HEK293T (cell line): ENCODE measurements at regions not wholly inside any gene's neighbourhood (a gene's known extent, or its start where the extent isn't known, plus 50 kb on each side); places are given as distances from the start of the nearest gene placed in this dataset.

ENCODE experiments used
- ARNT ChIP-seq: fragments of 450-650 bp; IDR thresholded peaks from 2 replicates; pipeline ENCODE4 v1.6.1; 2017; ENCODE audit warnings: mild to moderate bottlenecking
- BHLHE40 ChIP-seq: fragments of 450-650 bp; IDR thresholded peaks from 2 replicates; pipeline ENCODE4 v1.6.1; 2016; ENCODE audit warnings: mild to moderate bottlenecking, moderate library complexity, borderline replicate concordance
- ELF4 ChIP-seq: fragments of 450-650 bp; IDR thresholded peaks from 2 replicates; pipeline ENCODE4 v1.6.1; 2017; ENCODE audit warnings: antibody characterized with exemption
- FOXK2 ChIP-seq: fragments of 450-650 bp; IDR thresholded peaks from 2 replicates; pipeline ENCODE4 v1.6.1; 2016; ENCODE audit warnings: mild to moderate bottlenecking
- FOXM1 ChIP-seq: fragments of 450-650 bp; IDR thresholded peaks from 2 replicates; pipeline ENCODE4 v1.6.1; 2017; ENCODE audit warnings: mild to moderate bottlenecking, borderline replicate concordance
- L3MBTL2 ChIP-seq: fragments of 450-650 bp; conservative IDR thresholded peaks from 2 replicates; pipeline ENCODE4 v1.6.1; 2016; ENCODE audit warnings: mild to moderate bottlenecking
- NFRKB ChIP-seq: fragments of 450-650 bp; IDR thresholded peaks from 2 replicates; pipeline ENCODE4 v1.6.1; 2016; ENCODE audit warnings: mild to moderate bottlenecking, moderate library complexity
- SP1 ChIP-seq: fragments of 450-650 bp; IDR thresholded peaks from 2 replicates; pipeline ENCODE4 v1.6.1; 2017
- SUZ12 ChIP-seq: fragments of 450-650 bp; IDR thresholded peaks from 2 replicates; pipeline ENCODE4 v1.6.1; 2016; ENCODE audit warnings: mild to moderate bottlenecking
- TARDBP ChIP-seq: fragments of 450-650 bp; IDR thresholded peaks from 2 replicates; pipeline ENCODE4 v1.6.1; 2016
- ZNF384 ChIP-seq: fragments of 450-650 bp; IDR thresholded peaks from 2 replicates; pipeline ENCODE4 v1.6.1; 2016
- TF ChIP-seq, protein P1 (sequence below): fragments of 450-650 bp; IDR thresholded peaks from 2 replicates; pipeline ENCODE4 v1.6.1; 2016

DNA sequence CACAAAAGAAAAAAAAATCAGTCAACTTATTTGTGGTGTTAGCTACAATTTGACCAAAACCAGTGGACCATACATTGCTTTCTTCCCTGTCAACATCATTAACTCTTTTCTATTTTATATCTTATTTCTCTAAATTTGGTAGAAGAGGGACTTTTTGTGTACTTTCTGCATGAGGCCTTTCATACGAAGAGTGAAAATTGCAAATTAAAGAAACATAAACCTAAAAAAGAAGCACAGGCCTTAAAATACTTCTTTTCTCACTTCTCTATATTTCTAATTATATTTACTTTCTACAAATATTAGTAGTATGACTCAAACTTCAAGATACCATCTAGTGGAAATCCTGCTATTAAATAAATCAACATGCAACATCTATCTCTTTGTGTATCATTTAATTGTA is 1073.4 kb upstream of the ZEB2 start:
- no peak for TF ChIP-seq ELF4
- TF ChIP-seq SP1: no peak
- TF ChIP-seq, protein P1, sequence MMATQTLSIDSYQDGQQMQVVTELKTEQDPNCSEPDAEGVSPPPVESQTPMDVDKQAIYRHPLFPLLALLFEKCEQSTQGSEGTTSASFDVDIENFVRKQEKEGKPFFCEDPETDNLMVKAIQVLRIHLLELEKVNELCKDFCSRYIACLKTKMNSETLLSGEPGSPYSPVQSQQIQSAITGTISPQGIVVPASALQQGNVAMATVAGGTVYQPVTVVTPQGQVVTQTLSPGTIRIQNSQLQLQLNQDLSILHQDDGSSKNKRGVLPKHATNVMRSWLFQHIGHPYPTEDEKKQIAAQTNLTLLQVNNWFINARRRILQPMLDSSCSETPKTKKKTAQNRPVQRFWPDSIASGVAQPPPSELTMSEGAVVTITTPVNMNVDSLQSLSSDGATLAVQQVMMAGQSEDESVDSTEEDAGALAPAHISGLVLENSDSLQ: no peak
- no peak for TF ChIP-seq NFRKB
- no peak for TF ChIP-seq FOXK2
- no peak for TF ChIP-seq BHLHE40
- TF ChIP-seq ZNF384: no peak
- TF ChIP-seq FOXM1: no peak
- TF ChIP-seq ARNT: no peak
- TF ChIP-seq SUZ12: no peak
- no peak for TF ChIP-seq TARDBP
- no peak for TF ChIP-seq L3MBTL2
